NCI-H146 (cell line): ENCODE measurements at regions not wholly inside any gene's neighbourhood (a gene's known extent, or its start where the extent isn't known, plus 50 kb on each side); places are given as distances from the start of the nearest gene placed in this dataset.
"Not testable (repeated sequence)": the region's sequence is repeated elsewhere in the genome, so short reads cannot be mapped to it uniquely, and the experiment has no call there.

Experiments used
- DNase-seq: peaks from one replicate; lab custom pipeline; 2025; lab: John Stamatoyannopoulos, UW

DNA sequence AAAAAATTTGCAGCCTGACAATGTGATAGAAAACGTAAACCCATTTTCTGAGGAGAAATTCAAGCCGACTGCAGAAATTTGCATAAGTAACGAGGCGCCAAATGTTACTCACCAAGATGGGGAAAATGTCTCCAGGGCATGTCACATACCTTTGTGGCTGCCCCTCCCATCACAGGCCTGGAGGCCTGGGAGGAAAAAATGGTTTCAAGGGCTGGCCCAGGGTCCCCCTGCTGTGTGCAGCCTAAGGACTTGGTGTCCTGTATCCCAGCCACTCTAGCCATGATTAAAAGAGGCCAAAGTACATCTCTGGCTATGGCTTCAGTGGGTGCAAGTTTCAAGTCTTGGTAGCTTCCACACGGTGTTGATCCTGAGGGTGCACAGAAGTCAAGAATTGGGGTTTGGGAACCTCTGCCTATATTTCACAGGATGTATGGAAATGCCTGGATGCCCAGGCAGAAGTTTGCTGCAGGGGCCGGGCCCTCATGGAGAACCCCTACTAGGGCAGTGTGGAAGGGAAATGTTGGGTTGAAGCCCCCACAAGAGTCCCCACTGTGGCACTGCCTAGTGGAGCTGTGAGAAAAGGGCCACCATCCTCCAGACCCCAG lies 1842.3 kb downstream of the PCDH9 start:
- no peak for DNase-seq

DNA sequence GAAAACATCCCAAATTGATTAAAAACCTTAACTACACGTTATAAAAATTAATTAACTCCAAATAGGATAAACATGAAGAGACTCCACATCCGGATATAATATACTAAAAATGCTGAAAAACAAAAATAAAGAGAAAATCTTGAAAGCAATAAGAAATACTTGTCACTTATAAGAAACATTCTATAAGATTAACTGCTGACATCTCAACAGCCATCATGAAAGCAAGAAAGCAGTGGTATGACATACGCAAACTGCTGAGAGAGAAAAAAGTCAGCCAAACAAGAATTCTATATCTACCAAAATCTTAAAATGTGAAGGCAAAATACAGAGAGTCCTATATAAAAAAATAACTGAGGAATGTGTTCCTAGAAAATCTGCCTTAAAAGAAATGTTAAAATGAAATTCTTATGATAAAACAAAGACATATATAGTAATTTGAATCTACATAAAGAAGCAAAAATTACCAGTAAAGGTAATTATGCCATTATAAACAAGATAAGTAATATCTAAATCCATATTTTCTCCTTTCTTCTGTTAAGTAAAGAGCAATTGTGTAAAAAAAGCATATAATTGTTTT lies 1851.1 kb downstream of the PCDH9 start:
- no peak for DNase-seq

DNA sequence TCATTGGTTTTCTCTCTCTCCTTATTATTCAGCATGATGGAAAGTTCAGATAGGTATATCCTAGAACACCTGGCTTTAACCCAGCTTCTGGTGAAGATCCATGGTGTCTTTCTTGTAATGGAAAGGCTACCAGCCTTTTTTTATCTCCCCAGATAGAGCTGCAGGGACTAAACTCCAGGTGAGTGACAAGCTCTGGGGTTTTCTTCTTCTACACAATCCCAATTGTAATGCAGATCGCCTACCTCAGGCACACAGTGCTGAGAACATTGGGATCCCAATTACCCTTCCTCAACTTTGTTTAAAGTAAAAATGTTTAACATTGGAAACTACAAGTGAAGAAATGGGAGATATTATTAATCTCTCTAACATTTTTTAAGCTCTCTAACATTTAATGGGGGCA lies 1851.7 kb downstream of the PCDH9 start:
- no peak for DNase-seq

GRCh38 chr13:65368832-65369231 lies 1861.3 kb downstream of the PCDH9 start:
- DNase-seq: no peak

GRCh38 chr13:65353951-65354350 lies 1876.2 kb downstream of the PCDH9 start:
- no peak for DNase-seq

DNA sequence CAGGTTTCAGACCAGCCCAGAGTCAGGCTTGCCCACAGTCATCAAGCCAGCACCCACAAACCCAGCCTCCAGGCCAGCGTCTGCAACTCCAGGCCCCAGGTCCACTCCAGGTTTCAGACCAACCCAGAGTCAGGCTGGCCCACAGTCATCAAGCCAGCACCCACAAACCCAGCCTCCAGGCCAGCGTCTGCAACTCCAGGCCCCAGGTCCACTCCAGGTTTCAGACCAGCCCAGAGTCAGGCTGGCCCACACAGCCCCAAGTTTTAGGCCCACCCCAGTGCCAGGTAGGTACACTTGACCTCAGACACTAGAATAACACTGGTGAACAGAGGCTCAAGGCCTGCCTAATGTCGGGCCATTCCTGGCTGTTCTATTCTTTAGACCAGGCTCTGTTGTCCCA lies 1877.0 kb downstream of the PCDH9 start:
- DNase-seq: not testable (repeated sequence)

GRCh38 chr13:65347420-65348030 lies 1882.6 kb downstream of the PCDH9 start:
- no peak for DNase-seq

GRCh38 chr13:65343898-65344663 lies 1886.1 kb downstream of the PCDH9 start:
- no peak for DNase-seq

- no peak for DNase-seq
These were observed 1887.4 kb downstream of the PCDH9 start for GRCh38 chr13:65342541-65343337.

DNA sequence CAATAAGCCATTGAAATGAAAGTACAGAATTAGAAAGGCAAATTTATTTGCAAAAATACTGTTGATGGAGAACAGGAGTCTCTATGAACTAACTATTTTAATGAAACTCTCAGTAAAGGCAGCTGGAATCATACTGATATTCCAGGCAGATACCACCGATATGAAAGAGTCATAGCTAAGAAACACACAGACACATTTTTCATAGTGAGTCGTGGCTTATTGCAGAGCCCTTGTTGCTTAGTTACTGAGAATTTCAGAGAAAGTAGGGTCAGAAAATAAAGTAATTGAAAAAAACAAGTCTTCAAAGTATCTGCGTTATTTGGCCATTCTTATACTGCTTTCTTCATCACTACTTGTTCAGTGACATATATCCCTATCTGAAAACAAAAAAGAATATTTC lies 1890.9 kb downstream of the PCDH9 start:
- no peak for DNase-seq

DNA sequence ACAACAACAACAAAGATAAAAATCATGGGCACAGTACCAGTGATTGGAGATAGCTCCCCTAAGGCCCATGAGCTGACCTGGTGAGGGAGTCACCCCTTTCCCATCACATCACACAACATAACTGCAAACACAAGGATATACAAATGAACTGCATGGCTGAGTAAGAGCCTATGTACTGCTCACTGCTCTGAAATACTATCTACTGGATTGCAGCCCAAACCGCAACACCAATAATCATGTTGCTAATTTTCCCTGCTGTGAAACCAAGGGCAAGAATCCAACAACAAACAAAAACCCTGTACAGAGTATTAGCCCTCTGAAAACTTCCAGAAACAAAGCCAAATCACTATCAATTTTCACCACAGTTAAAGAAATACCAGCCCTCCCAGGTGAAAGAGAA lies 1893.2 kb downstream of the PCDH9 start:
- DNase-seq: peak; percentile 16

DNA sequence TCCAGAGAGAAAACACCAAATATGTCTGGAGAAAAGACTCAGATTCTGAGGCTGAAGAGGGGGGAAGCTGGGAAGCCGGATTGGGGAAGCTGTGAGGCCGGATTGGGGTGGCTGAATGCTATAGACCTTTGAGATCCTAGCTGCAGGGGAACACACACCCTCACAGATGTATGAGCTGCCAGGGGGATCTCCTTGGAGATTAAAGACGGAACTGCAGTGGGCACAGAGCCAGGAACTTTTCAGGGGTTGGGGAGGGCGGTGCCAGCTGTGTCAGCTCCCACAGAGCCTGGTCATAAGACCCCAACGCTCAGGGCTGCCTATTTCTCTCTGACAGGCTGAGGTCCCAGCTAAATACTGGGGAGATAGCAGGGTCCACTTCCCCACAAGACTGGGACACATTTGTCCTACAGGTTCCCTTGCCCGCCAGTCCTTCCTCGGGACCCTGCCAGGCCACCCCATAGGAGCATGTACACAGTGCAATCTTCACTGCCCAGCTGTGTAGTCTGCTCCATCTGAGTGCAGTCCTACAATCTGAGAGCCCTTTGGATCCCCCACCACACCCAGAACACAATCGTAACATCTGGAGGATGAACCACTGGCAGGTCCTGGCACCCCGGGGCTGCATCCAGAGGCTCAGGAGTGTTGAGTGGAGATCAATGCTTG lies 1893.9 kb downstream of the PCDH9 start:
- no peak for DNase-seq

- peak; percentile 39 for DNase-seq
These were observed 1899.4 kb downstream of the PCDH9 start for GRCh38 chr13:65330691-65331090.

DNA sequence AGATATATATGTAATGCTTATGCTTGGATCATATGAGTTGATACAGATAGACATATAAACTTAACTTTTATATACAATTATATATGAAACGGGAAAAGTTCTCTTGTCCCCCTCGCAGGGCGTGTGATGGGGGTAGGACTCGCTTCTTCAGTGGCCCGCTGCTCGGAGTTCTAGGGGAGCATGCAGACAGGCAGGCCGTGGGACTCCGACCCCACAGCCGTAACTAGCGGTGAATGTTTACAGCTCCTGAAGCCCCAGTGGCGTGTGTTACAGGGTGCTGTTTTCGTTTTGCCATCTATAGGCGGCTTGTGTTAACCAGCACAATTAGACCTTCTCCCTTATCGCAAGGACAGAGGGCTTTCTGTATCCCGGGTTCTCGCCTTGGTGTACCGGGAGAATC lies 1899.8 kb downstream of the PCDH9 start:
- DNase-seq: peak; percentile 30

GRCh38 chr13:65323192-65323591 lies 1906.9 kb downstream of the PCDH9 start:
- not testable (repeated sequence) for DNase-seq

DNA sequence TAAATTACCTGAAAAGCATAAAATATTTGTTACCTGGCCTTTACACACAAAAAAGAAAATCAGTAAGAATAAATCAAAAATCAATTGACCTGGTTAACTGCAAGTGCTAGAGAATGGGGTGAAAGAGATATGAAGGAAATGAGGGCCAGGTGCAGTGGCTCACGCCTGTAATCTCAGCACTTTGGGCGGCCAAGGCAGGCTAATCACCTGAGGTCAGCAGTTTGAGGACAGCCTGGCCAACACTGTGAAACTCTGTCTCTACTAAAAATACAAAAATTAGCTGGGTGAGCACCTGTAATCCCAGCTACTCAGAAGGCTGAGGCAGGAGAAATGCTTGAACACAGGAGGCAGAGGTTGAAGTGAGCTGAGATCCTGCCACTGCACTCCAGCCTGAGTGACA lies 1908.7 kb downstream of the PCDH9 start:
- peak; percentile 5 for DNase-seq

- no peak for DNase-seq
These were observed 1916.1 kb downstream of the PCDH9 start for GRCh38 chr13:65314008-65314407.

DNA sequence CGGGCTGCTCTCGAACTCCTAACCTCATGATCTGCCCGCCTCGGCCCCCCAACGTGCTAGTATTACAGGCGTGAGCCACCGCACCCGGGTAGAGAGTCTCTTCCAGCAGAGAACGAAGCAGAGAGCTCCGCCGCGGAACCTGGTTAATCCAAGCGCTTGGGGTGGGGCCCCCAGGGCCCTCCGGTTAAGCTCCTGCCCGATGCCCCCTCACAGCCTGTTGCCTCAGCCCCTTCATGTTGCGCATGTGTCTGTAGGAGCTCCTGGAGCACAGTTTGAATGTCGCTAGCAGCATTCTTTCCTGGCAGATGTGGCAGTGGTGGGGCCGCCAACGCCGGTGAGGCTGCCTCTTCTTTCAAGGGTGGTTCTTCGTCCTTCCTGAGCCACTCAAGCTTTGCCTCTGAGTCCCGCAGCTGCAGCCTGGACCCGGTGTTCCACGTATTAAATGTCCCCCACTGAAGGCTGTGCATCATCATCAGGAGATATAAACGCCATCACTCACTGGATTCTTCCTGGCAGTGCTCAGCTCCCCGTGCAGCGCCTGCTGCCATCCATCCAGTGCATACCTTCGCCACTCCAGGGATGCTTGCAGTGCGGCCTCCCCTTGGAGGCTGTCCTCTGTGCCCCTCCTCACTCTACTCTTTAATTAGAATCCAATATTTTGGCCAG lies 1919.3 kb downstream of the PCDH9 start:
- no peak for DNase-seq

DNA sequence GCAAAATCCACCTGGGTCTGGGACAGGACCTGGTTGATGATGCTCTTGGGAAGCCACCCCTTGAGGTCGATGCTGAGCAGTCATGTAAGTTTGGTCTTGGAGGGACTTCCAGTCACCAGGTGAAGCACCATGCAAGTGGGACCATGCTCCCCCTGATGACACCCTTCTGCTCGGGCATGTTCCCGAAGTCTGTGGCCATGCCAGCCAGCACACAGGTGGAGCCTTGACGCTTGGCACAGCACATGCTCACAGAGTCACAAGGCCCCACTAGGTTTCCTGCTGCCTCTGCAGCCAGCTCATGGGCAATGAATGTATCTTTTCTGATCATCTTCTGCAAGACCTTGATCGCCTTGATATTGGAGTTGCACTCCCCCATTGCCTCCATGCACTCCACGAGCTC lies 1920.2 kb downstream of the PCDH9 start:
- no peak for DNase-seq

DNA sequence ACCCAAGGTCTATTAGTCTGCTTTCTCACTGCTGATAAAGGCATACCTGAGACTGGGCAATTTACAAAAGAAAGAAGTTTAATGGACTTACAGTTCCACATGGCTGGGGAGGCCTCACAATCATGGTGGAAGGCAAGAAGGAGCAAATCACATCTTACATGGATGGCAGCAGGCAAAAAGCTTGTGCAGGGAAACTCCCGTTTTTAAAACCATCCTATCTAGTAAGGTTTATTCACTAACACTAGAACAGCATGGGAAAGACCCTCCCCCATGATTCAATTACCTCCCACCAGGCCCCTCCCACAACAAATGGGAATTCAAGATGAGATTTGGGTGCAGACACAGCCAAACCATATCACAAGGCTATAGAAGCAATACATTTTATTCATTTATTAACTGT lies 1921.4 kb downstream of the PCDH9 start:
- DNase-seq: not testable (repeated sequence)

DNA sequence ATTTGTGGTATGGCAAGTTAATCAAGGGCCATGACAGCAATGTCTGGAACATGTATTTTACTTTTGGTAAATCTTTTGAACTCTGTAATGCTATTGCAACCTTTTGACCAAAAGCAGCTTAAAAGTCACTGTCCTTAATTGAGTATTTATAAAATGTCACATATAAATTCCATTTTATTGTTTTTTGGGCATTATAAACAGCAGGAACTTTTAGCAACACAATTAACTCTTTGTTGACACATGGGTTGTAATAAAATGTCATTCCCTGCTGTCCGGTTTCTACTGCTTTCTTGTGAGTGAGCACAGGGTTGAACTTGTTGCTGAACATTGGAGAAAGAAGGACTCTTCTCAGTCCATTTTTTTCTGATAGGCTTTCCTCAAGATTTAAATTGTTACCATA lies 1923.1 kb downstream of the PCDH9 start:
- DNase-seq: no peak
